Pancreas (tissue), 10 donors: ENCODE measurements at regions not wholly inside any gene's neighbourhood (a gene's known extent, or its start where the extent isn't known, plus 50 kb on each side); places are given as distances from the start of the nearest gene placed in this dataset.

Experiments used
- ATAC-seq, 4 donors: fragments of 200-7000 bp; cut with Tn5 transposase; one replicate each; pipeline versions ENCODE4 v1.8.0 to v1.9.1; 2020; ENCODE audit warnings: mild to moderate bottlenecking in 4 of 4, moderate library complexity in 4 of 4
- DNase-seq, 6 donors: peaks; one replicate each; pipeline ENCODE4 v3.0.0-alpha.2; 2020
- FAIRE-seq: peaks from 2 replicates; lab custom pipeline; 2012; peaks lifted over from hg19 to GRCh38; lab: Jason Lieb, UNC
- H3K27ac ChIP-seq, 4 donors: fragments of 200-600 bp; sonication (generic); 1 replicate in 3 of 4; 2 replicates in 1 of 4; pipeline versions ENCODE4 v1.5.0 to v1.8.0; 2020
- H3K27me3 ChIP-seq, 4 donors: fragments of 200-600 bp; one replicate each; pipeline ENCODE4 v1.8.0; 2021
- H3K36me3 ChIP-seq, 3 donors: fragments of 200-600 bp; sonication (generic) in 1 of 3; one replicate each; pipeline versions ENCODE4 v1.5.0 to v1.8.0; 2020 to 2021
- H3K4me1 ChIP-seq, 3 donors: fragments of 200-600 bp; one replicate each; pipeline ENCODE4 v1.8.0; 2021
- H3K4me3 ChIP-seq, 4 donors: fragments of 200-600 bp; sonication (generic) in 2 of 4; one replicate each; pipeline versions ENCODE4 v1.5.0 to v1.8.0; 2020 to 2021
- H3K9me3 ChIP-seq, 4 donors: fragments of 200-600 bp; one replicate each; pipeline ENCODE4 v1.8.0; 2021
- CTCF ChIP-seq, 4 donors: fragments of 200-600 bp; sonication (generic) in 3 of 4; IDR thresholded peaks; one replicate each; pipeline versions ENCODE4 v1.5.0 to v1.8.0; 2021; ENCODE audit warnings: antibody characterized with exemption in 4 of 4
- WGBS, 2 donors: extraction: QIAGEN DNeasy Blood & Tissue Kit; methylation state at CpG; one replicate each; pipeline ENCODE4 v1.1.7; 2013; 5-methylcytosine and 5-hydroxymethylcytosine counted together
- intact Hi-C, 3 donors: fragments of 100-400 bp; cut with DNase I; formaldehyde crosslinking; loops; one replicate each; pipeline versions ENCODE4 v1.11.1 to v1.14.2; 2022
- donor health status: healthy with polysubstance abuse.
- donor health status: DM: no; HTN: no; CAD: no; lungs with moderate emphysema.
- donor health status: DM: no; HTN: no; CAD: no.
- donor health status: control.
- donor health status: control.
- donor health status: Bipolar disorder and iron deficiency.
- donor health status: DM: yes; HTN: yes; CAD: no.
- donor health status: DM: no; HTN: no; CAD: no.
- donor health status: DM: no; HTN: no; CAD: no.
- donor health status: DM: yes; HTN: yes; CAD: no.

- Histone ChIP-seq H3K9me3 (no peaks in the 10 kb centered on the region), H3K4me3 (no peak overlapping the region), H3K27ac (no peak overlapping the region), H3K36me3 (no peaks in the 10 kb centered on the region), H3K4me1 (no peaks in the 10 kb centered on the region), H3K27me3 (peaks cover 0 to 5% (median 0%) of the 10 kb centered on the region in 4 donors)
- intact Hi-C loops: no loop called here
- FAIRE-seq (no peak), ATAC-seq (no peak), DNase-seq (no peak)
- 65 to 72% methylated on average over 6 of the region's 6 CpGs for WGBS, 2 donors
- no peak for TF ChIP-seq CTCF (IDR thresholded peaks at IDR 0.05)
Observed at GRCh38 chr1:36743286-36744005, 260.7 kb upstream of the CSF3R start.

GRCh38 chr1:36741066-36741465 lies 258.4 kb upstream of the CSF3R start:
- no peak for TF ChIP-seq CTCF (IDR thresholded peaks at IDR 0.05)
- intact Hi-C loops: no loop called here
- H3K4me1 ChIP-seq: no peaks in the 10 kb centered on the region
- FAIRE-seq (no peak), DNase-seq (no peak), ATAC-seq (no peak)
- H3K36me3 ChIP-seq: no peaks in the 10 kb centered on the region
- no peak overlapping the region for H3K27ac ChIP-seq
- 45 to 88% methylated on average over 1 of the region's 1 CpG for whole genome bisulfite sequencing, 2 donors
- H3K4me3 ChIP-seq: no peak overlapping the region
- H3K9me3 ChIP-seq: no peaks in the 10 kb centered on the region
- no peaks in the 10 kb centered on the region for H3K27me3 ChIP-seq

- WGBS, 2 donors: 0 to 21% methylated on average over 1 of the region's 1 CpG
- no peak for FAIRE-seq
- intact Hi-C loops: no loop called here
Observed at GRCh38 chr1:36740446-36740845, 257.7 kb upstream of the CSF3R start.

GRCh38 chr1:36739703-36740289 lies 257.1 kb upstream of the CSF3R start:
- FAIRE-seq: no peak
- TF ChIP-seq CTCF (IDR thresholded peaks at IDR 0.05): no peak
- no peak for DNase-seq
- H3K4me1 ChIP-seq: no peaks in the 10 kb centered on the region
- H3K9me3 ChIP-seq: no peaks in the 10 kb centered on the region
- WGBS, 2 donors: 57 to 73% methylated on average over 6 of the region's 6 CpGs
- ATAC-seq: no peak
- H3K27ac ChIP-seq: no peak overlapping the region
- no peak overlapping the region for H3K4me3 ChIP-seq
- H3K27me3 ChIP-seq: peaks cover 0 to 4% (median 0%) of the 10 kb centered on the region in 4 donors
- no peaks in the 10 kb centered on the region for H3K36me3 ChIP-seq
- intact Hi-C loops: no loop called here

More at GRCh38 chr1:36740446-36740845, 257.7 kb upstream of the CSF3R start:
- Histone ChIP-seq H3K4me1 (no peaks in the 10 kb centered on the region), H3K9me3 (no peaks in the 10 kb centered on the region), H3K27ac (no peak overlapping the region), H3K4me3 (no peak overlapping the region), H3K36me3 (no peaks in the 10 kb centered on the region), H3K27me3 (peaks cover 0 to under 1% (median 0%) of the 10 kb centered on the region in 4 donors)
- DNase-seq (no peak), ATAC-seq (no peak)
- no peak for TF ChIP-seq CTCF (IDR thresholded peaks at IDR 0.05)

- DNase-seq (no peak), FAIRE-seq (no peak), ATAC-seq (no peak)
- TF ChIP-seq CTCF (IDR thresholded peaks at IDR 0.05): no peak
- Histone ChIP-seq H3K27ac (no peak overlapping the region), H3K36me3 (no peaks in the 10 kb centered on the region), H3K4me3 (no peak overlapping the region), H3K9me3 (no peaks in the 10 kb centered on the region), H3K4me1 (no peaks in the 10 kb centered on the region), H3K27me3 (peaks cover 0 to 4% (median 0%) of the 10 kb centered on the region in 4 donors)
- intact Hi-C loops: no loop called here
- 49 to 60% methylated on average over 5 of the region's 5 CpGs for WGBS, 2 donors
Observed at GRCh38 chr1:36738245-36738644, 255.5 kb upstream of the CSF3R start.
